K562 (cell line): ENCODE measurements at regions not wholly inside any gene's neighbourhood (a gene's known extent, or its start where the extent isn't known, plus 50 kb on each side); places are given as distances from the start of the nearest gene placed in this dataset.

ENCODE experiments used
- ATAC-seq: fragments of 200-7000 bp; cut with Tn5 transposase; 3 replicates; pipeline ENCODE4 v1.9.1; 2020; ENCODE audit warnings: moderate library complexity
- BruUV-seq: library from RNA; stranded (reverse); fragments of 400-500 nt; replicated peaks from 2 replicates; lab custom pipeline; 2021; lab: Mats Ljungman, UMichigan
- CTCF ChIA-PET: fragments of 300-600 bp; formaldehyde crosslinking; extraction: SDS; loops from one replicate; lab custom pipeline; 2021; ENCODE audit warnings: low intra/inter-chr PET ratio; lab: Yijun Ruan, JAX
- POLR2A ChIA-PET: fragments of 300-600, 350-650 bp; sonication (Branson Sonifier 250); formaldehyde crosslinking; extraction: SDS; loops from one replicate; lab custom pipeline; 2021; ENCODE audit warnings: antibody characterized with exemption, inconsistent platforms; lab: Yijun Ruan, JAX
- DNase-seq, 4 experiments: peaks; one replicate each; pipeline versions ENCODE4 v3.0.0 to v3.0.0-alpha.2; 2011 to 2018; ENCODE audit warnings: low spot score in 3 of 4, mixed read lengths in 3 of 4; ENCODE audit errors: extremely low read depth in 1 of 4
- FAIRE-seq: peaks from 2 replicates; lab custom pipeline; 2011; peaks lifted over from hg19 to GRCh38; lab: Jason Lieb, UNC
- H2AFZ ChIP-seq: 2 replicates; pipeline ENCODE4 v1.6.0; 2011; ENCODE audit warnings: low read depth, low read length, control low read depth, inconsistent platforms
- H3K27ac ChIP-seq: fragments of 200-600 bp; 3 replicates; pipeline ENCODE4 v1.8.0; 2011; ENCODE audit warnings: low read depth, mild to moderate bottlenecking, control low read depth, inconsistent platforms, low read length, moderate library complexity, mixed read lengths; ENCODE audit errors: extremely low read depth
- H3K27me3 ChIP-seq, 2 experiments: fragments of 300-600 bp in 1 of 2; 2 replicates in 1 of 2; 3 replicates in 1 of 2; pipeline versions ENCODE4 v1.6.0 to v1.8.0; 2011; ENCODE audit warnings: inconsistent platforms in 2 of 2, low read length in 2 of 2, mild to moderate bottlenecking in 1 of 2, mixed read lengths in 1 of 2, moderate library complexity in 1 of 2; ENCODE audit not compliant: control insufficient read depth in 2 of 2, insufficient read depth in 2 of 2
- H3K36me3 ChIP-seq: fragments of 300-600 bp; 3 replicates; pipeline ENCODE4 v1.8.0; 2011; ENCODE audit warnings: mild to moderate bottlenecking, low read length, inconsistent platforms; ENCODE audit not compliant: control insufficient read depth, insufficient read depth
- H3K4me1 ChIP-seq, 2 experiments: fragments of 200-600 bp in 1 of 2; replicated peaks in 1 of 2; 2 replicates in 1 of 2; 3 replicates in 1 of 2; pipeline versions ENCODE4 v1.5.1 to v1.8.0; 2011; ENCODE audit warnings: inconsistent platforms in 2 of 2, low read length in 2 of 2, mild to moderate bottlenecking in 1 of 2, mixed read lengths in 1 of 2, moderate library complexity in 1 of 2; ENCODE audit not compliant: control insufficient read depth in 2 of 2, insufficient read depth in 2 of 2
- H3K4me2 ChIP-seq: 2 replicates; pipeline ENCODE4 v1.6.1; 2011; ENCODE audit warnings: low read length, control low read depth, inconsistent platforms, mixed read lengths; ENCODE audit not compliant: insufficient read depth
- H3K4me3 ChIP-seq: fragments of 200-600 bp; sonication (generic), shearing (Covaris generic); 2 replicates; pipeline ENCODE4 v1.5.1; 2016; ENCODE audit warnings: control low read depth, inconsistent platforms
- H3K79me2 ChIP-seq: fragments of 200-600 bp; 3 replicates; pipeline ENCODE4 v1.8.0; 2011; ENCODE audit warnings: low read length, inconsistent platforms; ENCODE audit not compliant: control insufficient read depth, insufficient read depth
- H3K9ac ChIP-seq, 2 experiments: 2 replicates each; pipeline versions ENCODE4 v1.6.0 to v1.6.1; 2011; ENCODE audit warnings: low read depth in 2 of 2, low read length in 2 of 2, control low read depth in 1 of 2, inconsistent platforms in 1 of 2, mild to moderate bottlenecking in 1 of 2, mixed read lengths in 1 of 2; ENCODE audit not compliant: insufficient read depth in 1 of 2
- H3K9me1 ChIP-seq: one replicate; pipeline ENCODE4 v1.6.0; 2011; ENCODE audit warnings: inconsistent platforms, mild to moderate bottlenecking, low read length, moderate library complexity; ENCODE audit not compliant: control insufficient read depth, insufficient read depth
- H3K9me3 ChIP-seq: replicated peaks from 2 replicates; pipeline ENCODE4 v1.5.1; 2011; ENCODE audit warnings: low read depth, low read length, inconsistent platforms; ENCODE audit not compliant: control insufficient read depth, insufficient read depth
- H4K20me1 ChIP-seq: replicated peaks from 2 replicates; pipeline ENCODE4 v1.6.1; 2011; ENCODE audit warnings: low read length, inconsistent platforms, mixed read lengths; ENCODE audit not compliant: control insufficient read depth, insufficient read depth
- ARID4B ChIP-seq: sonication (generic); formaldehyde crosslinking; IDR thresholded peaks from 2 replicates; pipeline ENCODE4 v1.8.0; 2022; ENCODE audit warnings: mild to moderate bottlenecking, missing genetic modification reagents
- CHCHD3 ChIP-seq: fragments of 250-450 bp; sonication (Bioruptor Pico); IDR thresholded peaks from 2 replicates; pipeline ENCODE4 v2.1.2; 2022; ENCODE audit warnings: mild to moderate bottlenecking
- E2F6 ChIP-seq, 2 experiments: IDR thresholded peaks; 2 replicates each; pipeline ENCODE4 v1.6.1; 2011; ENCODE audit warnings: borderline replicate concordance in 1 of 2, control low read depth in 1 of 2, low read depth in 1 of 2, low read length in 1 of 2, mild to moderate bottlenecking in 1 of 2, mixed read lengths in 1 of 2, moderate library complexity in 1 of 2; ENCODE audit not compliant: insufficient read depth in 1 of 2, insufficient read length in 1 of 2, poor library complexity in 1 of 2, severe bottlenecking in 1 of 2; ENCODE audit errors: extremely low read depth in 1 of 2
- GABPB1 ChIP-seq: sonication (generic); formaldehyde crosslinking; IDR thresholded peaks from 2 replicates; pipeline ENCODE4 v1.8.0; 2022; ENCODE audit warnings: mild to moderate bottlenecking, missing genetic modification reagents
- HES1 ChIP-seq: fragments of 450-650 bp; IDR thresholded peaks from 2 replicates; pipeline ENCODE4 v1.6.1; 2016; ENCODE audit warnings: low read depth, mild to moderate bottlenecking, moderate library complexity
- MED1 ChIP-seq: sonication (generic); formaldehyde crosslinking; IDR thresholded peaks from 2 replicates; pipeline ENCODE4 v1.8.1; 2023; ENCODE audit warnings: missing genetic modification reagents, borderline replicate concordance
- POLR2A ChIP-seq: fragments of 450-650 bp; conservative IDR thresholded peaks from 2 replicates; pipeline ENCODE4 v1.6.1; 2016
- TEAD2 ChIP-seq: fragments of 450-650 bp; IDR thresholded peaks from 2 replicates; pipeline ENCODE4 v1.6.1; 2016; ENCODE audit warnings: missing genetic modification characterization, control low read depth, missing compliant biosample characterization
- ZNF584 ChIP-seq: fragments of 200-800 bp; sonication (Bioruptor generic); IDR thresholded peaks from 2 replicates; pipeline ENCODE4 v1.6.1; 2016; ENCODE audit warnings: low read depth, mild to moderate bottlenecking, missing genetic modification characterization, missing compliant biosample characterization
- ZNF766 ChIP-seq: fragments of 200-800 bp; sonication (Bioruptor generic); conservative IDR thresholded peaks from 2 replicates; pipeline ENCODE4 v1.6.1; 2016; ENCODE audit warnings: missing genetic modification characterization, missing compliant biosample characterization
- WGBS: fragments of 100-300 bp; shearing (Covaris generic); methylation state at CpG from one replicate; pipeline ENCODE4 v1.1.6; 2016; ENCODE audit warnings: low coverage, mixed read lengths; ENCODE audit not compliant: insufficient coverage; ENCODE audit errors: missing lambda C conversion rate; 5-methylcytosine and 5-hydroxymethylcytosine counted together
- in situ Hi-C: fragments of 300-500 bp; cut with MboI; formaldehyde crosslinking; loops from 4 replicates; pipeline ENCODE4 v1.15.0; 2018; ENCODE audit warnings: inconsistent platforms, mixed read lengths
- intact Hi-C: fragments of 100-400 bp; cut with micrococcal nuclease; formaldehyde crosslinking; loops from 2 replicates; pipeline ENCODE4 v1.14.2; 2022
- TF ChIP-seq, protein P1 (sequence below): fragments of 250-450 bp; sonication (Bioruptor Pico); IDR thresholded peaks from 2 replicates; pipeline ENCODE4 v1.8.0; 2022; ENCODE audit warnings: inconsistent platforms

DNA sequence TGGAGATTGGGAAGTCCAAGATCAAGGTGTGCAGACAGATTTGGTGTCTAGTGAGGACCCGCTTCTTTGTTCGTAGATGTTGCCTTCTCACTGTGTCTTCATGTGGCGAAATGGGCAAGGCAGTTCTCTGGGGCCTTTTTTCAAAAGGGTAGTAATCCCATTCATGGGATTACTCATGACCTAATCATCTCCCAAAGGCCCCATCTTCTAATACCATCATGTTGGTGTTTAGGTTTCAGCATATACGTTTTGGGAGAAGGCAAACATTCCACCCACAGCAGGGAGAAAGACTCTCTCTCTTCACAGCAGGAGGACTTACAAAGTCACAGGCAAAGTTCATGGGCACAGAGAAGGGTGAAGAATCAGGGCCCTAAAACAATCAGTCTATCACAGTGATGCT, 252.1 kb downstream of the RPLP1 start (continued):
- TF ChIP-seq E2F6 (IDR thresholded peaks at IDR 0.05; ENCODE audit: borderline replicate concordance in 1 of 2, extremely low read depth in 1 of 2, insufficient read depth in 1 of 2, insufficient read length in 1 of 2, low read depth in 1 of 2, low read length in 1 of 2, poor library complexity in 1 of 2, severe bottlenecking in 1 of 2) (no peak), ZNF766 (no peak)
- TF ChIP-seq, protein P1, sequence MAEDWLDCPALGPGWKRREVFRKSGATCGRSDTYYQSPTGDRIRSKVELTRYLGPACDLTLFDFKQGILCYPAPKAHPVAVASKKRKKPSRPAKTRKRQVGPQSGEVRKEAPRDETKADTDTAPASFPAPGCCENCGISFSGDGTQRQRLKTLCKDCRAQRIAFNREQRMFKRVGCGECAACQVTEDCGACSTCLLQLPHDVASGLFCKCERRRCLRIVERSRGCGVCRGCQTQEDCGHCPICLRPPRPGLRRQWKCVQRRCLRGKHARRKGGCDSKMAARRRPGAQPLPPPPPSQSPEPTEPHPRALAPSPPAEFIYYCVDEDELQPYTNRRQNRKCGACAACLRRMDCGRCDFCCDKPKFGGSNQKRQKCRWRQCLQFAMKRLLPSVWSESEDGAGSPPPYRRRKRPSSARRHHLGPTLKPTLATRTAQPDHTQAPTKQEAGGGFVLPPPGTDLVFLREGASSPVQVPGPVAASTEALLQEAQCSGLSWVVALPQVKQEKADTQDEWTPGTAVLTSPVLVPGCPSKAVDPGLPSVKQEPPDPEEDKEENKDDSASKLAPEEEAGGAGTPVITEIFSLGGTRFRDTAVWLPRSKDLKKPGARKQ (CRISPR knock-in tag), result no peak

DNA sequence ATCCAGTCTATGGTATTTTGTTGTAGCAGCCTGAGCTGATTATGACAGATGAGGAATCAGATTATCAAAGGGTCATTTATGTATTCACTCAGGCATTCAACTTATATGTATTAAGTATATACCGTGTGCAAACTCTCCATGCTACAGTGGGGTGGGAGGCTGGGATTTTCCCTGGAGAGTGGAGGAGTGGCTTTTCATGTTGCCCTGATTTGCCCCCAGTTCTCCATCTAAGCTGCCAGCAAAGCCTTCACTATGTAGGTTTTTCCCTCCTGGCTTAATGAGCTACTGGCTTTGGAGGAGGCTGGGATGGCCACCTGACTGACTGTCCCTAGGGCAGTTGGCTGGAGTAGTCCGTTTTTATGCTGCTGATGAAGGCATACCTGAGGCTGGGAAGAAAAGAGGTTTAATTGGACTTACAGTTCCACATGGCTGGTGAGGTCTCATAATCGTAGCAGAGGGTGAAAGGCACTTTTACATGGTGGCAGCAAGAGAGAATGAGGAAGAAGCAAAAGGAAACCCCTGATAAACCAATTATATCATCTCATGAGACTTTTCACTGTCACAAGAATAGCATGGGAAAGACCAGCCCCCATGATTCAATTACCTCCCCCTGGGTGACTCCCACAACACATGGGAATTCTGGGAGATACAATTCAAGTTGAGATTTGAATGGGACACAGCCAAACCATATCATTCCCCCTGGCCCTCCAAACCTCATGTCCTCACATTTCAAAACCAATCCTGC, 253.9 kb downstream of the RPLP1 start:
- intact Hi-C loops (no loop called here), in situ Hi-C loops (no loop called here)
- CTCF ChIA-PET, result no interaction called here
- TF ChIP-seq POLR2A, result no peak
- TF ChIP-seq ARID4B (CRISPR knock-in tag), result no peak
- no peak for TF ChIP-seq ZNF584 (CRISPR knock-in tag)
- no peak for TF ChIP-seq TEAD2 (tag)
- no peak for TF ChIP-seq HES1
- no peak for TF ChIP-seq CHCHD3
- no peak for TF ChIP-seq MED1 (CRISPR knock-in tag)
- no peak for TF ChIP-seq GABPB1 (CRISPR knock-in tag)
- FAIRE-seq, result no peak
- no peaks in the 10 kb centered on the region for H3K27me3 ChIP-seq
- H3K4me3 ChIP-seq, result no peak overlapping the region
- H3K4me1 ChIP-seq, result no peaks in the 10 kb centered on the region
- no peak overlapping the region for H3K4me2 ChIP-seq
- H3K79me2 ChIP-seq, result no peaks in the 10 kb centered on the region
- 0% methylated on average over 3 of the region's 3 CpGs for WGBS
- H4K20me1 ChIP-seq, result no peaks in the 10 kb centered on the region
- H3K36me3 ChIP-seq, result no peaks in the 10 kb centered on the region
- ATAC-seq, result no peak
- H3K27ac ChIP-seq, result no peak overlapping the region
- DNase-seq, result no peak
- H3K9me3 ChIP-seq, result no peaks in the 10 kb centered on the region
- H2AFZ ChIP-seq, result no peak overlapping the region
- POLR2A ChIA-PET, result no interaction called here
- no peak overlapping the region for H3K9ac ChIP-seq
- H3K9me1 ChIP-seq, result no peaks in the 10 kb centered on the region
- BruUV-seq, result no TSS peak
